Gastrocnemius medialis (tissue), 4 donors: ENCODE measurements at regions not wholly inside any gene's neighbourhood (a gene's known extent, or its start where the extent isn't known, plus 50 kb on each side); places are given as distances from the start of the nearest gene placed in this dataset.

Source experiments
- POLR2A ChIP-seq, 2 donors: fragments of 450-650 bp; IDR thresholded peaks; one replicate each; pipeline ENCODE4 v1.6.1; 2017; ENCODE audit warnings: antibody characterized with exemption in 2 of 2, mild to moderate bottlenecking in 2 of 2, moderate library complexity in 2 of 2
- TF ChIP-seq, protein P1 (sequence below), 5 experiments: fragments of 450-650 bp in 3 of 5; fragments of 200-600 bp in 2 of 5; sonication (generic) in 2 of 5; IDR thresholded peaks in 4 of 5; conservative IDR thresholded peaks in 1 of 5; 1 replicate in 4 of 5; 2 replicates in 1 of 5; pipeline ENCODE4 v1.5.1; 2016 to 2019; ENCODE audit warnings: antibody characterized with exemption in 5 of 5, mild to moderate bottlenecking in 3 of 5, moderate library complexity in 3 of 5

DNA sequence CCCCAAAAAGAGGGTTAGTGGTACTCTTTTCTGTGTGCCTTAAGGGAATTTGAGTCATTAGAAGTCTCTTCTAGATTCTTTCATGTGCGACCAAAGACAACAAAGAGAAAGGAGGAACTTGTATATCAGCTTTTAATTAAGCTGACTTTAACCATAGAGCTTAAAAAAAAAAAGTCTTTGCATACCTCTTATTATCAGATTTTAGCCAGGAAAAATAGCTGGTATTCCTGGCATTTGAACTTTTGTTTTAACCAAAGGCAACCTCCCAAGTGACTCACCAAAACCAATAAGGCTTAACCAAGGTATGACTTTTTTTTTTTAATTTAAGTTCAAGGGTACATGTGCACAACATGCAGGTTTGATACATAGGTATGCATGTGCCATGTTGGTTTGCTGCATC lies 375.0 kb downstream of the CDC5L start:
- TF ChIP-seq, protein P1, sequence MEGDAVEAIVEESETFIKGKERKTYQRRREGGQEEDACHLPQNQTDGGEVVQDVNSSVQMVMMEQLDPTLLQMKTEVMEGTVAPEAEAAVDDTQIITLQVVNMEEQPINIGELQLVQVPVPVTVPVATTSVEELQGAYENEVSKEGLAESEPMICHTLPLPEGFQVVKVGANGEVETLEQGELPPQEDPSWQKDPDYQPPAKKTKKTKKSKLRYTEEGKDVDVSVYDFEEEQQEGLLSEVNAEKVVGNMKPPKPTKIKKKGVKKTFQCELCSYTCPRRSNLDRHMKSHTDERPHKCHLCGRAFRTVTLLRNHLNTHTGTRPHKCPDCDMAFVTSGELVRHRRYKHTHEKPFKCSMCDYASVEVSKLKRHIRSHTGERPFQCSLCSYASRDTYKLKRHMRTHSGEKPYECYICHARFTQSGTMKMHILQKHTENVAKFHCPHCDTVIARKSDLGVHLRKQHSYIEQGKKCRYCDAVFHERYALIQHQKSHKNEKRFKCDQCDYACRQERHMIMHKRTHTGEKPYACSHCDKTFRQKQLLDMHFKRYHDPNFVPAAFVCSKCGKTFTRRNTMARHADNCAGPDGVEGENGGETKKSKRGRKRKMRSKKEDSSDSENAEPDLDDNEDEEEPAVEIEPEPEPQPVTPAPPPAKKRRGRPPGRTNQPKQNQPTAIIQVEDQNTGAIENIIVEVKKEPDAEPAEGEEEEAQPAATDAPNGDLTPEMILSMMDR (IDR thresholded peaks at IDR 0.05 in 4 of 5, conservative IDR thresholded peaks at IDR 0.05 in 1 of 5), result no peak
- TF ChIP-seq POLR2A (IDR thresholded peaks at IDR 0.05), result no peak
